ENCODE measurements at regions not wholly inside any gene's neighbourhood (a gene's known extent, or its start where the extent isn't known, plus 50 kb on each side); places are given as distances from the start of the nearest gene placed in this dataset.

DNA sequence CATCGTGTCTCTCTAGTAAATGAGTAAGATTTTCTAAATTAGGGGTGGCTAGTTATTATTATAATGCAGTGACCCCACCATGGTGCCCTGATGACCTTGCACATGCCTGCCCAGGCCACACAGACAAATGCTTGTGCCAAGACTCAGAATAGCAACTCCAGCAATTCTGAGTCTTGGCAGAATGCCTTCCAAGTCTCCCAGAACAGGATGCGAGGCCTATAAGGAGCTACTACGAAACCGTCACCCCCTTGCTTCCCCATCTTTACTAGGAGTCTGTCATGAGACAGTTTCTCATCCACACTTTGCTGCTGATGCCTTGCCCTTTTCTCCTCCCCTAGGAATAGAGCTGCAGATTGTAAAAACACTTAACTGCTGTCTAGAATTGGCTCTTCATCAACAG, 559.9 kb downstream of the TRHDE start:
- no peaks in the 10 kb centered on the region for H3K4me1 ChIP-seq

DNA sequence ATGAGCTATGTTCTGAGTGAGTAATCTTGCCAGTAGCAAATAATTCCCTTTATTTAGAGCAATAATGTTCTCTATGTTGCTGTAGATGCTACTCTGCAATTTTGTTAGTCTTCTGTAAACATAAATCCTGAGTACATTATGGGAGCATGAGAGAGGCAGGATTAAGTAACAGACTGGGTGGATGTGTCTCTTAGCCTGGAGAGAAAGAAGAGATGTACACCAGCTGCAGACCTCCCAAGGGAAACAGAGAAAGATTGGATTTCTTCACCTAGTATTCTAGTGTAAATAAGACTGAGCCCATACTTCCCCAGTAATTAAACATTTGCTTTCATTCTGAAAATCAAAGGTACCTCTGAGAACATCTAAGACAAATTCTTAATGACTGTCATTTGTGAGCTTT, 564.0 kb downstream of the TRHDE start:
- no peaks in the 10 kb centered on the region for H3K9me3 ChIP-seq
- DNase-seq (ENCODE audit: low spot score in 2 of 2) = no peak
- no peak overlapping the region for H3K4me3 ChIP-seq
- no peaks in the 10 kb centered on the region for H3K27me3 ChIP-seq
- H3K4me1 ChIP-seq = no peaks in the 10 kb centered on the region
- H3K36me3 ChIP-seq = no peaks in the 10 kb centered on the region
- TF ChIP-seq POLR2A (IDR thresholded peaks at IDR 0.05) = no peak
- TF ChIP-seq POLR2AphosphoS5 (IDR thresholded peaks at IDR 0.05) = no peak
- TF ChIP-seq, protein P1, sequence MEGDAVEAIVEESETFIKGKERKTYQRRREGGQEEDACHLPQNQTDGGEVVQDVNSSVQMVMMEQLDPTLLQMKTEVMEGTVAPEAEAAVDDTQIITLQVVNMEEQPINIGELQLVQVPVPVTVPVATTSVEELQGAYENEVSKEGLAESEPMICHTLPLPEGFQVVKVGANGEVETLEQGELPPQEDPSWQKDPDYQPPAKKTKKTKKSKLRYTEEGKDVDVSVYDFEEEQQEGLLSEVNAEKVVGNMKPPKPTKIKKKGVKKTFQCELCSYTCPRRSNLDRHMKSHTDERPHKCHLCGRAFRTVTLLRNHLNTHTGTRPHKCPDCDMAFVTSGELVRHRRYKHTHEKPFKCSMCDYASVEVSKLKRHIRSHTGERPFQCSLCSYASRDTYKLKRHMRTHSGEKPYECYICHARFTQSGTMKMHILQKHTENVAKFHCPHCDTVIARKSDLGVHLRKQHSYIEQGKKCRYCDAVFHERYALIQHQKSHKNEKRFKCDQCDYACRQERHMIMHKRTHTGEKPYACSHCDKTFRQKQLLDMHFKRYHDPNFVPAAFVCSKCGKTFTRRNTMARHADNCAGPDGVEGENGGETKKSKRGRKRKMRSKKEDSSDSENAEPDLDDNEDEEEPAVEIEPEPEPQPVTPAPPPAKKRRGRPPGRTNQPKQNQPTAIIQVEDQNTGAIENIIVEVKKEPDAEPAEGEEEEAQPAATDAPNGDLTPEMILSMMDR (IDR thresholded peaks at IDR 0.05) = no peak
- intact Hi-C loops (cut with DNase I; ENCODE audit: low total_unique reads) = no loop called here
- no peak overlapping the region for H3K27ac ChIP-seq

More for the DNA sequence above, 559.9 kb downstream of the TRHDE start:
- DNase-seq (ENCODE audit: low spot score in 2 of 2) = no peak
- TF ChIP-seq, protein P1 (IDR thresholded peaks at IDR 0.05) = no peak
- TF ChIP-seq POLR2A (IDR thresholded peaks at IDR 0.05) (no peak), POLR2AphosphoS5 (IDR thresholded peaks at IDR 0.05) (no peak)
- Histone ChIP-seq H3K9me3 (no peaks in the 10 kb centered on the region), H3K4me3 (no peak overlapping the region), H3K27me3 (no peaks in the 10 kb centered on the region), H3K27ac (no peak overlapping the region), H3K36me3 (no peaks in the 10 kb centered on the region)
- intact Hi-C loops (cut with DNase I; ENCODE audit: low total_unique reads) = no loop called here

DNA sequence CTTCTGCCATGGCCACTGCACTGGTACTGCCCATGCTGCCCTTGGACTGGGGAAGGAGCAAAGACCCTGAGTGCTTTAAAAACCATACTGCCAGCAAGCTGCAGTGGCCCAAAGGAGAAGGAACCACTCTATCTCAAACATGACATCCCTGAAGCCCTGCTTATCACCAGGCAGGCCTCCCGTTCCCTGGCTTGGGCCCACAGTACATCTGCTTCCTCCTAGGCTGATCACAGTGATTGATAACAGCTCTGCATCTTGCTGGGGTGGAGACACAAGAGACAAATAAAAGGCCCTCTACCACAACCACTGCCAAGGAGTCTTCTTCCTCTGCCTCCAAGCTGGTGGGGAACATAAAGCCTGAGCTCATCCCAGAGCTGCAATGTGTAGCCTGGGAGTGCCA, 567.5 kb downstream of the TRHDE start:
- no peaks in the 10 kb centered on the region for H3K27me3 ChIP-seq
- intact Hi-C loops (cut with DNase I; ENCODE audit: low total_unique reads) = no loop called here
- TF ChIP-seq POLR2A (IDR thresholded peaks at IDR 0.05) = no peak
- TF ChIP-seq POLR2AphosphoS5 (IDR thresholded peaks at IDR 0.05) = no peak
- TF ChIP-seq, protein P1 (IDR thresholded peaks at IDR 0.05) = no peak
- DNase-seq (ENCODE audit: low spot score in 2 of 2) = no peak
- H3K36me3 ChIP-seq = no peaks in the 10 kb centered on the region
- no peak overlapping the region for H3K4me3 ChIP-seq
- H3K4me1 ChIP-seq = no peaks in the 10 kb centered on the region
- H3K27ac ChIP-seq = no peak overlapping the region
- no peaks in the 10 kb centered on the region for H3K9me3 ChIP-seq

DNA sequence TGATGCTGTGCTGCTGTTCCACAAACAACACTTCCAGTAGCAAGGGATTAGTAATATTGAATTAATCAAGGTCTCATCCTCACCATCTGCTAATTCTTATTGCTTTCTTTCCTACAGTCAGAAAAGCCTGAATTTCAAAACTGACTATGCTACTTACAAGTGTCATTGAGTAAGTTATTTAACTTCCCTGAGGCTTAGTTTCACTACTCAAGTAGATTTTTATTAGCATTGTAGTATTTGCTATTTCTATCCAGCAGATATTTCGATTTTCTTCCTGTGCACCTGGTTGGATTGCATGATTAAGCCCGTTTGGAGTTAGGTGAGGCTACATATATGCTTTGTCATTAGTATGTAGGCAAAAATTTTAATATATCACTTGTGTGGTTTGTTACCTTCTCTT, 591.5 kb downstream of the TRHDE start:
- Histone ChIP-seq H3K9me3 (no peaks in the 10 kb centered on the region), H3K27ac (no peak overlapping the region), H3K4me3 (no peak overlapping the region), H3K36me3 (no peaks in the 10 kb centered on the region), H3K4me1 (no peaks in the 10 kb centered on the region), H3K27me3 (no peaks in the 10 kb centered on the region)
- no peak for DNase-seq (ENCODE audit: low spot score in 2 of 2)
- TF ChIP-seq POLR2A (IDR thresholded peaks at IDR 0.05) (no peak), POLR2AphosphoS5 (IDR thresholded peaks at IDR 0.05) (no peak)
- TF ChIP-seq, protein P1 (IDR thresholded peaks at IDR 0.05) = no peak
- intact Hi-C loops (cut with DNase I; ENCODE audit: low total_unique reads) = no loop called here

DNA sequence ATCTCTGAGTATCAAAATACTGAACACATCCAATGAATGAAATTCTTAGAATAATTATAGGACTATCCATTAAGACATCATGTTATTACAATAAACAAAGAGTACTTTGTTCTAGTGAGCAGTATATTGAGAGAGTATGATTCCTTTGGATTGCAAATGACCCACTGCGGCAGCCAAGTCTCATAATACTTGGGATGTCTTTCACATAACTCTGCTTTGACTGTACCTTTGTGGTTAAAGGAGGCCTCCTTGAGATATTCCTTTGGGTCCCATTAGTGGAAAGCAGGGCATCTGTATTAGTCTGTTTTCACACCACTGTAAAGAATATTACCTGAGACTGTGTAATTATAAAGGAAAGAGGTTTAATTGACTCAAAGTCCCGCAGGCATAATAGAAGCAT, 593.8 kb downstream of the TRHDE start:
- TF ChIP-seq, protein P1 (IDR thresholded peaks at IDR 0.05) = no peak
- intact Hi-C loops (cut with DNase I; ENCODE audit: low total_unique reads) = no loop called here
- no peaks in the 10 kb centered on the region for H3K36me3 ChIP-seq
- H3K4me1 ChIP-seq = no peaks in the 10 kb centered on the region
- no peak overlapping the region for H3K4me3 ChIP-seq
- no peaks in the 10 kb centered on the region for H3K27me3 ChIP-seq
- H3K27ac ChIP-seq = no peak overlapping the region
- no peaks in the 10 kb centered on the region for H3K9me3 ChIP-seq
- DNase-seq (ENCODE audit: low spot score in 2 of 2) = no peak

All from breast epithelium (tissue), 4 donors.